GM12878 (cell line): ENCODE measurements at regions not wholly inside any gene's neighbourhood (a gene's known extent, or its start where the extent isn't known, plus 50 kb on each side); places are given as distances from the start of the nearest gene placed in this dataset.
"Not testable (repeated sequence)": the region's sequence is repeated elsewhere in the genome, so short reads cannot be mapped to it uniquely, and the experiment has no call there.

ENCODE experiments used
- BMI1 ChIP-seq: fragments of 450-650 bp; IDR thresholded peaks from 2 replicates; pipeline ENCODE4 v1.6.1; 2016; ENCODE audit warnings: mild to moderate bottlenecking, moderate library complexity, borderline replicate concordance
- CHD2 ChIP-seq: IDR thresholded peaks from 2 replicates; pipeline ENCODE4 v1.6.1; 2011; ENCODE audit warnings: low read depth, low read length, improper control_type of control experiment, borderline replicate concordance
- EP300 ChIP-seq, 2 experiments: fragments of 150-350 bp in 1 of 2; IDR thresholded peaks; 2 replicates each; pipeline ENCODE4 v1.6.1; 2011 to 2012; ENCODE audit warnings: low read depth in 2 of 2, low read length in 2 of 2, borderline replicate concordance in 1 of 2, improper control_type of control experiment in 1 of 2, inconsistent platforms in 1 of 2; ENCODE audit not compliant: control insufficient read depth in 1 of 2
- FOS ChIP-seq: IDR thresholded peaks from 3 replicates; pipeline ENCODE4 v1.6.1; 2011; ENCODE audit warnings: borderline replicate concordance; ENCODE audit not compliant: insufficient read length; ENCODE audit errors: extremely low read depth
- FOXK2 ChIP-seq: fragments of 450-650 bp; IDR thresholded peaks from 2 replicates; pipeline ENCODE4 v1.6.1; 2017; ENCODE audit warnings: mild to moderate bottlenecking, moderate library complexity
- MTA3 ChIP-seq: IDR thresholded peaks from 2 replicates; pipeline ENCODE4 v1.6.1; 2012; ENCODE audit warnings: low read length, inconsistent platforms, borderline replicate concordance
- MYC ChIP-seq: IDR thresholded peaks from 2 replicates; pipeline ENCODE4 v1.6.1; 2011; ENCODE audit warnings: mild to moderate bottlenecking, low read length, moderate library complexity, inconsistent platforms; ENCODE audit not compliant: insufficient read depth, insufficient replicate concordance, insufficient read length, severe bottlenecking
- POLR2AphosphoS5 ChIP-seq: IDR thresholded peaks from 2 replicates; pipeline ENCODE4 v1.6.1; 2011; ENCODE audit warnings: mild to moderate bottlenecking, low read length, inconsistent platforms
- RAD21 ChIP-seq: IDR thresholded peaks from 2 replicates; pipeline ENCODE4 v1.6.1; 2011; ENCODE audit warnings: mild to moderate bottlenecking, low read depth, low read length, moderate library complexity; ENCODE audit not compliant: insufficient read depth
- TF ChIP-seq, protein P1 (sequence below), 3 experiments: IDR thresholded peaks in 2 of 3; conservative IDR thresholded peaks in 1 of 3; 2 replicates each; pipeline ENCODE4 v1.5.1; 2011; ENCODE audit warnings: low read depth in 3 of 3, low read length in 3 of 3, mild to moderate bottlenecking in 3 of 3, control low read depth in 2 of 3, moderate library complexity in 2 of 3, inconsistent platforms in 1 of 3, mixed read lengths in 1 of 3; ENCODE audit not compliant: control insufficient read depth in 2 of 3, insufficient read depth in 1 of 3; ENCODE audit errors: extremely low read depth in 1 of 3
- TF ChIP-seq, protein P2 (sequence below): IDR thresholded peaks from 2 replicates; pipeline ENCODE4 v1.6.1; 2012; ENCODE audit warnings: mild to moderate bottlenecking, low read depth, low read length

DNA sequence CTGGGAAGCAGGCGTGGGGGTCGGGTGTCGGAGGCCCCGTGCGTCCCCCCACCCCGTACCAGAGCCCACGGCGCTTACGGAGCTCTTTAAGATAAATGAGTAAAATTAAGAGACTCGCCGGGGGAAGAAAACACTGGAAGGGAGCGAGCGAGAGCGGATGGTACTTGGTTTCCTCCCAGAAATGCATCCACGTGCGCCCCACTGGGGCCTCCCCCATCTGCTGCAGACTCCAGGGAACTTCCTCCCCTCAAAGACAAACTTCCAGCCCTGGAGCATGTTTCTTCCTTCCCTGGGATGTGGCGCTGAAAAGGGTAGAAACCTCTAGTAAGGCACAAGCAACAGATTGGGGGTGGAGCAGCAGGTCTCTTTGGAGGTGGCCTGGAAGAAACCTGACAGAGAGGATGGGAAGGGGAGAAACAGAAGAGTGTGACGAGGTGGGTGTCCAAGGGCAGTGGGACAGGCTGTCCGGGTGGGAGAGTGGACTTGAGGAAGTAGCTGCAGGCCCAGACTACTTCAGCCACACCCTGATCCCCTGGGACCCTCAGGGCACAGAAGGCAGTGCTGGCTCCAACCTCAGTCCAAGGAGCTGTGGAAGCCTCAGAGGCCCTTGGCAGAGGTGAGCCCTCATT is 91.2 kb downstream of the TRIM43 start:
- not testable (repeated sequence) for TF ChIP-seq BMI1; RAD21; POLR2AphosphoS5; FOS; MYC; MTA3; CHD2; FOXK2; EP300 (IDR thresholded peaks at IDR 0.05; ENCODE audit: borderline replicate concordance in 1 of 2, control insufficient read depth in 1 of 2, low read depth in 2 of 2, low read length in 2 of 2)
- TF ChIP-seq, protein P1, sequence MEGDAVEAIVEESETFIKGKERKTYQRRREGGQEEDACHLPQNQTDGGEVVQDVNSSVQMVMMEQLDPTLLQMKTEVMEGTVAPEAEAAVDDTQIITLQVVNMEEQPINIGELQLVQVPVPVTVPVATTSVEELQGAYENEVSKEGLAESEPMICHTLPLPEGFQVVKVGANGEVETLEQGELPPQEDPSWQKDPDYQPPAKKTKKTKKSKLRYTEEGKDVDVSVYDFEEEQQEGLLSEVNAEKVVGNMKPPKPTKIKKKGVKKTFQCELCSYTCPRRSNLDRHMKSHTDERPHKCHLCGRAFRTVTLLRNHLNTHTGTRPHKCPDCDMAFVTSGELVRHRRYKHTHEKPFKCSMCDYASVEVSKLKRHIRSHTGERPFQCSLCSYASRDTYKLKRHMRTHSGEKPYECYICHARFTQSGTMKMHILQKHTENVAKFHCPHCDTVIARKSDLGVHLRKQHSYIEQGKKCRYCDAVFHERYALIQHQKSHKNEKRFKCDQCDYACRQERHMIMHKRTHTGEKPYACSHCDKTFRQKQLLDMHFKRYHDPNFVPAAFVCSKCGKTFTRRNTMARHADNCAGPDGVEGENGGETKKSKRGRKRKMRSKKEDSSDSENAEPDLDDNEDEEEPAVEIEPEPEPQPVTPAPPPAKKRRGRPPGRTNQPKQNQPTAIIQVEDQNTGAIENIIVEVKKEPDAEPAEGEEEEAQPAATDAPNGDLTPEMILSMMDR (IDR thresholded peaks at IDR 0.05 in 2 of 3, conservative IDR thresholded peaks at IDR 0.05 in 1 of 3; ENCODE audit: control insufficient read depth in 2 of 3, extremely low read depth in 1 of 3, insufficient read depth in 1 of 3, low read depth in 3 of 3, low read length in 3 of 3), result not testable (repeated sequence)
- TF ChIP-seq, protein P2, sequence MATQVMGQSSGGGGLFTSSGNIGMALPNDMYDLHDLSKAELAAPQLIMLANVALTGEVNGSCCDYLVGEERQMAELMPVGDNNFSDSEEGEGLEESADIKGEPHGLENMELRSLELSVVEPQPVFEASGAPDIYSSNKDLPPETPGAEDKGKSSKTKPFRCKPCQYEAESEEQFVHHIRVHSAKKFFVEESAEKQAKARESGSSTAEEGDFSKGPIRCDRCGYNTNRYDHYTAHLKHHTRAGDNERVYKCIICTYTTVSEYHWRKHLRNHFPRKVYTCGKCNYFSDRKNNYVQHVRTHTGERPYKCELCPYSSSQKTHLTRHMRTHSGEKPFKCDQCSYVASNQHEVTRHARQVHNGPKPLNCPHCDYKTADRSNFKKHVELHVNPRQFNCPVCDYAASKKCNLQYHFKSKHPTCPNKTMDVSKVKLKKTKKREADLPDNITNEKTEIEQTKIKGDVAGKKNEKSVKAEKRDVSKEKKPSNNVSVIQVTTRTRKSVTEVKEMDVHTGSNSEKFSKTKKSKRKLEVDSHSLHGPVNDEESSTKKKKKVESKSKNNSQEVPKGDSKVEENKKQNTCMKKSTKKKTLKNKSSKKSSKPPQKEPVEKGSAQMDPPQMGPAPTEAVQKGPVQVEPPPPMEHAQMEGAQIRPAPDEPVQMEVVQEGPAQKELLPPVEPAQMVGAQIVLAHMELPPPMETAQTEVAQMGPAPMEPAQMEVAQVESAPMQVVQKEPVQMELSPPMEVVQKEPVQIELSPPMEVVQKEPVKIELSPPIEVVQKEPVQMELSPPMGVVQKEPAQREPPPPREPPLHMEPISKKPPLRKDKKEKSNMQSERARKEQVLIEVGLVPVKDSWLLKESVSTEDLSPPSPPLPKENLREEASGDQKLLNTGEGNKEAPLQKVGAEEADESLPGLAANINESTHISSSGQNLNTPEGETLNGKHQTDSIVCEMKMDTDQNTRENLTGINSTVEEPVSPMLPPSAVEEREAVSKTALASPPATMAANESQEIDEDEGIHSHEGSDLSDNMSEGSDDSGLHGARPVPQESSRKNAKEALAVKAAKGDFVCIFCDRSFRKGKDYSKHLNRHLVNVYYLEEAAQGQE, result not testable (repeated sequence)
